ENCODE measurements at regions not wholly inside any gene's neighbourhood (a gene's known extent, or its start where the extent isn't known, plus 50 kb on each side); places are given as distances from the start of the nearest gene placed in this dataset.

DNA sequence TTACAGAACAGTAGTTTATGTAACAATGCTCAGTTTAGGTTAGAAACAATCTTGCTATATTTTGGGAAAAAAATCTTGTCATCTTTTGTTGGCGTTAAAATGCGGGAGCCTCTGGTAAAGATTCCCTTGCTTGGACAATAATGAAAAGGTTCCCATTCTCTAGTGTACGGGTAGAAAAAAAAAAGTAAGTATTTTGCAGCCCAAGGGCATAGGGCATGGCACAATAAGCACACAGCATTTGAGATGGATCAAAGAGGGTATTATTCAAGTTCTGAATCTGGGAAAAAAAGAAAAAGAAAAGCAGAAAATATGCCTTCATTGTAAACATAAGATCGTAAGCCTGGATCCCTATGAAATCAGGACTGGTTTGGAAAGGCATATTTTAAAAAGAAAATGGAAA, 408.6 kb upstream of the ROBO2 start:
- TF ChIP-seq POLR2AphosphoS5 (IDR thresholded peaks at IDR 0.05) (no peak), POLR2A (IDR thresholded peaks at IDR 0.05) (no peak)

All from transverse colon (tissue), 3 donors.